HepG2 (cell line): ENCODE measurements at regions not wholly inside any gene's neighbourhood (a gene's known extent, or its start where the extent isn't known, plus 50 kb on each side); places are given as distances from the start of the nearest gene placed in this dataset.

ENCODE experiments used
- ATAC-seq: fragments of 200-7000 bp; cut with Tn5 transposase; 3 replicates; pipeline ENCODE4 v1.9.1; 2020; ENCODE audit warnings: mild to moderate bottlenecking, moderate library complexity
- BruUV-seq: library from RNA; stranded (reverse); fragments of 400-500 nt; replicated peaks from 2 replicates; lab custom pipeline; 2021; lab: Mats Ljungman, UMichigan
- CTCF ChIA-PET: fragments of 300-600 bp; formaldehyde crosslinking; extraction: SDS; loops from one replicate; lab custom pipeline; 2021; ENCODE audit warnings: low total read pairs, inconsistent platforms, low intra/inter-chr PET ratio; lab: Yijun Ruan, JAX
- POLR2A ChIA-PET: fragments of 350-600 bp; sonication (Branson Sonifier 250); formaldehyde crosslinking; loops from one replicate; lab custom pipeline; 2020; ENCODE audit warnings: antibody characterized with exemption, inconsistent platforms; lab: Yijun Ruan, JAX
- DNase-seq: peaks from one replicate; pipeline ENCODE4 v3.0.0-alpha.2; 2015; ENCODE audit warnings: low spot score
- FAIRE-seq: peaks from 3 replicates; lab custom pipeline; 2011; peaks lifted over from hg19 to GRCh38; lab: Jason Lieb, UNC
- H2AFZ ChIP-seq: one replicate; pipeline ENCODE4 v1.6.1; 2011; ENCODE audit warnings: low read length, inconsistent platforms
- H3K27ac ChIP-seq: fragments of 300-600 bp; 3 replicates; pipeline ENCODE4 v1.8.0; 2011; ENCODE audit warnings: mixed run types, mild to moderate bottlenecking, mixed read lengths, low read length, inconsistent platforms; ENCODE audit not compliant: insufficient read depth; ENCODE audit errors: extremely low read length
- H3K27me3 ChIP-seq, 2 experiments: fragments of 200-600 bp in 1 of 2; 2 replicates in 1 of 2; 3 replicates in 1 of 2; pipeline versions ENCODE4 v1.6.0 to v1.8.0; 2011; ENCODE audit warnings: low read length in 2 of 2, mild to moderate bottlenecking in 2 of 2, moderate library complexity in 2 of 2, inconsistent platforms in 1 of 2; ENCODE audit not compliant: insufficient read depth in 2 of 2, control insufficient read depth in 1 of 2
- H3K36me3 ChIP-seq, 2 experiments: fragments of 200-600 bp in 1 of 2; replicated peaks in 1 of 2; 2 replicates in 1 of 2; 3 replicates in 1 of 2; pipeline versions ENCODE4 v1.5.1 to v1.8.0; 2011; ENCODE audit warnings: low read length in 2 of 2, inconsistent platforms in 1 of 2; ENCODE audit not compliant: insufficient read depth in 2 of 2, control insufficient read depth in 1 of 2
- H3K4me1 ChIP-seq: 2 replicates; pipeline ENCODE4 v1.5.1; 2012; ENCODE audit warnings: low read length, inconsistent platforms; ENCODE audit not compliant: insufficient read depth
- H3K4me2 ChIP-seq: 2 replicates; pipeline ENCODE4 v1.6.0; 2011; ENCODE audit warnings: low read depth, low read length, inconsistent platforms
- H3K4me3 ChIP-seq, 3 experiments: fragments of 200-600 bp in 1 of 3; sonication (generic), shearing (Covaris generic) in 1 of 3; replicated peaks in 1 of 3; 2 replicates each; pipeline ENCODE4 v1.5.1; 2011 to 2016; ENCODE audit warnings: low read length in 3 of 3, inconsistent platforms in 2 of 3, low read depth in 2 of 3, mild to moderate bottlenecking in 2 of 3, control low read depth in 1 of 3, mixed read lengths in 1 of 3; ENCODE audit not compliant: insufficient read depth in 1 of 3
- H3K79me2 ChIP-seq: one replicate; pipeline ENCODE4 v1.6.1; 2011; ENCODE audit warnings: low read length, inconsistent platforms; ENCODE audit not compliant: insufficient read depth
- H3K9ac ChIP-seq: 2 replicates; pipeline ENCODE4 v1.6.0; 2011; ENCODE audit warnings: mild to moderate bottlenecking, low read depth, low read length, inconsistent platforms; ENCODE audit not compliant: insufficient read depth
- H3K9me3 ChIP-seq: 2 replicates; pipeline ENCODE4 v1.5.1; 2012; ENCODE audit warnings: mild to moderate bottlenecking, low read length
- H4K20me1 ChIP-seq: 2 replicates; pipeline ENCODE4 v1.6.0; 2011; ENCODE audit warnings: inconsistent platforms, mild to moderate bottlenecking, low read length, moderate library complexity; ENCODE audit not compliant: insufficient read depth
- HES4 ChIP-seq: sonication (generic); formaldehyde crosslinking; IDR thresholded peaks from 2 replicates; pipeline ENCODE4 v1.9.0; 2021; ENCODE audit warnings: mild to moderate bottlenecking, missing genetic modification reagents, borderline replicate concordance
- NAIF1 ChIP-seq: sonication (generic); formaldehyde crosslinking; IDR thresholded peaks from 2 replicates; pipeline ENCODE4 v1.5.0; 2020; ENCODE audit warnings: mild to moderate bottlenecking, missing genetic modification reagents, borderline replicate concordance
- RBM22 ChIP-seq: fragments of 200-400 bp; formaldehyde crosslinking; optimal IDR thresholded peaks from 2 replicates; pipeline ENCODE3; 2017; ENCODE audit warnings: mild to moderate bottlenecking, low read length, moderate library complexity
- RELA ChIP-seq: sonication (generic); formaldehyde crosslinking; IDR thresholded peaks from 2 replicates; pipeline ENCODE4 v1.4.0; 2020; ENCODE audit warnings: missing genetic modification reagents
- SMAD9 ChIP-seq: sonication (generic); formaldehyde crosslinking; IDR thresholded peaks from 2 replicates; pipeline ENCODE4 v1.5.1; 2020; ENCODE audit warnings: mild to moderate bottlenecking, missing genetic modification reagents
- TBL1XR1 ChIP-seq: fragments of 150-350 bp; IDR thresholded peaks from 2 replicates; pipeline ENCODE4 v1.6.1; 2014; ENCODE audit warnings: borderline replicate concordance, low read length; ENCODE audit not compliant: partially characterized antibody
- TBP ChIP-seq: sonication (generic); formaldehyde crosslinking; IDR thresholded peaks from 2 replicates; pipeline ENCODE4 v1.5.0; 2020; ENCODE audit warnings: missing genetic modification reagents
- ZBTB8A ChIP-seq: sonication (generic); formaldehyde crosslinking; IDR thresholded peaks from 2 replicates; pipeline ENCODE4 v1.4.0; 2020; ENCODE audit warnings: mild to moderate bottlenecking, low read depth, missing genetic modification reagents, borderline replicate concordance
- ZKSCAN5 ChIP-seq: sonication (generic); formaldehyde crosslinking; IDR thresholded peaks from 2 replicates; pipeline ENCODE4 v1.5.1; 2020; ENCODE audit warnings: mild to moderate bottlenecking, missing genetic modification reagents
- ZMYM2 ChIP-seq: sonication (generic); formaldehyde crosslinking; IDR thresholded peaks from 2 replicates; pipeline ENCODE4 v1.8.0; 2022; ENCODE audit warnings: mild to moderate bottlenecking, missing genetic modification reagents
- ZNF337 ChIP-seq: sonication (generic); formaldehyde crosslinking; IDR thresholded peaks from 2 replicates; pipeline ENCODE4 v1.5.1; 2020; ENCODE audit warnings: missing genetic modification reagents, low read depth, mild to moderate bottlenecking, borderline replicate concordance
- ZNF607 ChIP-seq: sonication (generic); formaldehyde crosslinking; IDR thresholded peaks from 2 replicates; pipeline ENCODE4 v1.5.1; 2020; ENCODE audit warnings: missing genetic modification reagents, mild to moderate bottlenecking, borderline replicate concordance
- ZNF615 ChIP-seq: sonication (generic); formaldehyde crosslinking; IDR thresholded peaks from 2 replicates; pipeline ENCODE4 v1.5.0; 2020; ENCODE audit warnings: mild to moderate bottlenecking, missing genetic modification reagents, borderline replicate concordance
- ZNF770 ChIP-seq: sonication (generic); formaldehyde crosslinking; IDR thresholded peaks from 2 replicates; pipeline ENCODE4 v1.5.0; 2020; ENCODE audit warnings: mild to moderate bottlenecking, missing genetic modification reagents
- WGBS: methylation state at CpG from one replicate; pipeline ENCODE4 v1.1.6; 2017; ENCODE audit warnings: low lambda C conversion rate; 5-methylcytosine and 5-hydroxymethylcytosine counted together
- in situ Hi-C: cut with HindIII; loops from 2 replicates; pipeline ENCODE4 v1.10.0; 2017; ENCODE audit warnings: low pct_unique_long_range_greater_than_20kb; ENCODE audit not compliant: extremely low pct_ligation_motif_present
- intact Hi-C: fragments of 100-400 bp; cut with micrococcal nuclease; formaldehyde crosslinking; loops from one replicate; pipeline ENCODE4 v1.10.0; 2022; ENCODE audit not compliant: unreplicated experiment
- TF ChIP-seq, protein P1 (sequence below): sonication (generic); formaldehyde crosslinking; IDR thresholded peaks from 2 replicates; pipeline ENCODE4 v1.5.1; 2020; ENCODE audit warnings: missing genetic modification reagents, mild to moderate bottlenecking, borderline replicate concordance
- TF ChIP-seq, protein P2 (sequence below): sonication (generic); formaldehyde crosslinking; IDR thresholded peaks from 2 replicates; pipeline ENCODE4 v1.4.0; 2020; ENCODE audit warnings: missing genetic modification reagents
- TF ChIP-seq, protein P3 (sequence below): sonication (generic); formaldehyde crosslinking; IDR thresholded peaks from 2 replicates; pipeline ENCODE4 v1.5.1; 2020; ENCODE audit warnings: mild to moderate bottlenecking, missing genetic modification reagents, borderline replicate concordance

DNA sequence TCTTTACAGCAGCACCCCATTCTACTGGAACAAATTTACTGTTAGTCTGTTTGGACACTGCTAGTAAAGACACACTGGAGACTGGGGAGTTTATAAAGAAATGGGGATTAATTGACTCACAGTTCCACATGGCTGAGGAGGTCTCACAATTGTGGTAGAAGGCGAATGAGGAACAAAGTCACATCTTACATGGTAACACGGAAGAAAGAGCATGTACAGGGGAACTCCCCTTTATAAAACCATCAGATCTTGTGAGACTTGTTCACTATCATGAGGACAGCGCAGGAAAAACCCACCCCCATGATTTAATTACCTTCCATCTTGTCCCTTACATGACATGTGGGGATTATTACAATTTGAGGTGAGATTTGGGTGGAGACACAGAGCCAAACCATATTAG is 1204.2 kb downstream of the SLITRK1 start:
- Histone ChIP-seq H3K4me2 (no peak overlapping the region), H4K20me1 (no peaks in the 10 kb centered on the region), H3K27ac (no peak overlapping the region), H3K9ac (no peak overlapping the region), H3K4me3 (no peak overlapping the region), H3K27me3 (no peaks in the 10 kb centered on the region), H3K36me3 (no peaks in the 10 kb centered on the region), H2AFZ (no peak overlapping the region), H3K4me1 (no peaks in the 10 kb centered on the region), H3K79me2 (no peaks in the 10 kb centered on the region), H3K9me3 (peaks cover 12% of the 10 kb centered on the region)
- 5% methylated on average over 3 of the region's 3 CpGs for WGBS
- ChIA-PET POLR2A (no interaction called here), CTCF (no interaction called here)
- FAIRE-seq (no peak), DNase-seq (no peak), ATAC-seq (no peak)
- in situ Hi-C loops (no loop called here), intact Hi-C loops (no loop called here)
- BruUV-seq, result no TSS peak
- TF ChIP-seq ZNF607 (no peak), RBM22 (no peak), HES4 (CRISPR knock-in tag) (no peak), ZKSCAN5 (CRISPR knock-in tag) (no peak), ZNF337 (no peak), TBP (CRISPR knock-in tag) (no peak), TBL1XR1 (no peak), ZMYM2 (CRISPR knock-in tag) (no peak), ZBTB8A (CRISPR knock-in tag) (no peak), ZNF770 (CRISPR knock-in tag) (no peak), RELA (CRISPR knock-in tag) (no peak), SMAD9 (no peak), NAIF1 (CRISPR knock-in tag) (no peak), ZNF615 (CRISPR knock-in tag) (no peak)
- TF ChIP-seq, protein P1, sequence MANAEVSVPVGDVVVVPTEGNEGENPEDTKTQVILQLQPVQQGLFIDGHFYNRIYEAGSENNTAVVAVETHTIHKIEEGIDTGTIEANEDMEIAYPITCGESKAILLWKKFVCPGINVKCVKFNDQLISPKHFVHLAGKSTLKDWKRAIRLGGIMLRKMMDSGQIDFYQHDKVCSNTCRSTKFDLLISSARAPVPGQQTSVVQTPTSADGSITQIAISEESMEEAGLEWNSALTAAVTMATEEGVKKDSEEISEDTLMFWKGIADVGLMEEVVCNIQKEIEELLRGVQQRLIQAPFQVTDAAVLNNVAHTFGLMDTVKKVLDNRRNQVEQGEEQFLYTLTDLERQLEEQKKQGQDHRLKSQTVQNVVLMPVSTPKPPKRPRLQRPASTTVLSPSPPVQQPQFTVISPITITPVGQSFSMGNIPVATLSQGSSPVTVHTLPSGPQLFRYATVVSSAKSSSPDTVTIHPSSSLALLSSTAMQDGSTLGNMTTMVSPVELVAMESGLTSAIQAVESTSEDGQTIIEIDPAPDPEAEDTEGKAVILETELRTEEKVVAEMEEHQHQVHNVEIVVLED (CRISPR knock-in tag), result no peak
- TF ChIP-seq, protein P2, sequence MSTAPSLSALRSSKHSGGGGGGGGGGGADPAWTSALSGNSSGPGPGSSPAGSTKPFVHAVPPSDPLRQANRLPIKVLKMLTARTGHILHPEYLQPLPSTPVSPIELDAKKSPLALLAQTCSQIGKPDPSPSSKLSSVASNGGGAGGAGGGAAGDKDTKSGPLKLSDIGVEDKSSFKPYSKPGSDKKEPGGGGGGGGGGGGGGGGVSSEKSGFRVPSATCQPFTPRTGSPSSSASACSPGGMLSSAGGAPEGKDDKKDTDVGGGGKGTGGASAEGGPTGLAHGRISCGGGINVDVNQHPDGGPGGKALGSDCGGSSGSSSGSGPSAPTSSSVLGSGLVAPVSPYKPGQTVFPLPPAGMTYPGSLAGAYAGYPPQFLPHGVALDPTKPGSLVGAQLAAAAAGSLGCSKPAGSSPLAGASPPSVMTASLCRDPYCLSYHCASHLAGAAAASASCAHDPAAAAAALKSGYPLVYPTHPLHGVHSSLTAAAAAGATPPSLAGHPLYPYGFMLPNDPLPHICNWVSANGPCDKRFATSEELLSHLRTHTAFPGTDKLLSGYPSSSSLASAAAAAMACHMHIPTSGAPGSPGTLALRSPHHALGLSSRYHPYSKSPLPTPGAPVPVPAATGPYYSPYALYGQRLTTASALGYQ, result no peak
- TF ChIP-seq, protein P3, sequence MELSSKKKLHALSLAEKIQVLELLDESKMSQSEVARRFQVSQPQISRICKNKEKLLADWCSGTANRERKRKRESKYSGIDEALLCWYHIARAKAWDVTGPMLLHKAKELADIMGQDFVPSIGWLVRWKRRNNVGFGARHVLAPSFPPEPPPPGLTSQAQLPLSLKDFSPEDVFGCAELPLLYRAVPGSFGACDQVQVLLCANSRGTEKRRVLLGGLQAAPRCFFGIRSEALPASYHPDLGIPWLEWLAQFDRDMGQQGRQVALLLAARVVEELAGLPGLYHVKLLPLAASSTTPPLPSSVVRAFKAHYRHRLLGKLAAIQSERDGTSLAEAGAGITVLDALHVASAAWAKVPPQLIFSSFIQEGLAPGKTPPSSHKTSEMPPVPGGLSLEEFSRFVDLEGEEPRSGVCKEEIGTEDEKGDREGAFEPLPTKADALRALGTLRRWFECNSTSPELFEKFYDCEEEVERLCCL (CRISPR knock-in tag), result no peak
